ENCODE measurements at regions not wholly inside any gene's neighbourhood (a gene's known extent, or its start where the extent isn't known, plus 50 kb on each side); places are given as distances from the start of the nearest gene placed in this dataset.

- WGBS (ENCODE audit: extremely low coverage, insufficient read length, low lambda C conversion rate) = no CpG with 5 or more reads among the region's 5 CpGs
- Mint-ChIP-seq H3K27me3 (ENCODE audit: low read depth) (peaks cover 6% of the 10 kb centered on the region), H3K4me3 (no peak overlapping the region), H3K27ac (no peak overlapping the region), H3K36me3 (ENCODE audit: insufficient read depth in 1 of 3, low read depth in 3 of 3) (no peaks in the 10 kb centered on the region), H3K4me1 (0 out of 4 replicates have a peak, but pooled peaks cover 2 to 6% of the 10 kb centered on the region in 2 experiments), H3K9me3 (no peaks in the 10 kb centered on the region)
- H3K27me3 ChIP-seq (ENCODE audit: insufficient read depth, low read length) = no peaks in the 10 kb centered on the region; the same call in 1 of the 2 replicates
- H4K20me1 ChIP-seq (ENCODE audit: control insufficient read depth, insufficient read depth, insufficient read length) = no peaks in the 10 kb centered on the region
- no peak overlapping the region for H4K91ac ChIP-seq (ENCODE audit: insufficient read length, low read depth, low read length)
- no peak overlapping the region for H3K56ac ChIP-seq (ENCODE audit: insufficient read length, low read depth, low read length)
- no peaks in the 10 kb centered on the region for H3K23me2 ChIP-seq (ENCODE audit: insufficient read length, low read depth, low read length, poor library complexity, severe bottlenecking)
- H3K4ac ChIP-seq (ENCODE audit: low read depth, low read length) = no peak overlapping the region
- no peak overlapping the region for H4K5ac ChIP-seq (ENCODE audit: insufficient read length, low read depth, low read length)
- no peak overlapping the region for H2AFZ ChIP-seq (ENCODE audit: low read length)
- H3K18ac ChIP-seq (ENCODE audit: insufficient read length, low read depth, low read length) = no peak overlapping the region
- no peak for DNase-seq
- no peak for TF ChIP-seq CTCF (conservative IDR thresholded peaks at IDR 0.05)
- no peak overlapping the region for H3K9ac ChIP-seq (ENCODE audit: extremely low read depth, insufficient read length, low read length)
- no peak overlapping the region for H3K23ac ChIP-seq (ENCODE audit: insufficient read length, low read depth, low read length)
- no peak overlapping the region for H3K14ac ChIP-seq (ENCODE audit: insufficient read depth, low read length)
- no peak overlapping the region for H2BK15ac ChIP-seq (ENCODE audit: low read depth, low read length)
- no peak overlapping the region for H3T11ph ChIP-seq (ENCODE audit: low read length)
- H2AK5ac ChIP-seq (ENCODE audit: insufficient read length, low read length) = no peak overlapping the region
- no peaks in the 10 kb centered on the region for H3K79me1 ChIP-seq (ENCODE audit: insufficient read depth, low read depth, low read length, poor library complexity, severe bottlenecking)
- no peaks in the 10 kb centered on the region for H3K4me1 ChIP-seq (ENCODE audit: insufficient read depth, low read length)
- H4K8ac ChIP-seq (replicated peaks; ENCODE audit: insufficient read length, low read depth, low read length) = no peak overlapping the region
- no peak overlapping the region for H3K4me2 ChIP-seq (ENCODE audit: insufficient read depth, insufficient read length, low read length)
- no peak overlapping the region for H2BK120ac ChIP-seq (ENCODE audit: low read depth, low read length, poor library complexity, severe bottlenecking)
- H2BK20ac ChIP-seq (ENCODE audit: low read depth, low read length, poor library complexity, severe bottlenecking) = no peak overlapping the region
- H3K9me3 ChIP-seq (ENCODE audit: control insufficient read depth, low read depth, low read length) = no peaks in the 10 kb centered on the region
- H3K79me2 ChIP-seq (ENCODE audit: insufficient read depth, low read length) = no peaks in the 10 kb centered on the region
- no peak overlapping the region for H2BK5ac ChIP-seq (ENCODE audit: insufficient read length, low read length)
- H3K27ac ChIP-seq (ENCODE audit: insufficient read length, low read depth, low read length) = no peak overlapping the region
- H2BK12ac ChIP-seq (ENCODE audit: insufficient read length, low read depth, low read length) = no peak overlapping the region
Measured at GRCh38 chr11:121958971-121959325, 157.1 kb downstream of the BLID start.
